SIG-M5 treated with dmso at 0.1 percent for 504 hours (cell line): ENCODE measurements at regions not wholly inside any gene's neighbourhood (a gene's known extent, or its start where the extent isn't known, plus 50 kb on each side); places are given as distances from the start of the nearest gene placed in this dataset.

ENCODE experiments used
- DNase-seq: peaks from one replicate; lab custom pipeline; 2025; ENCODE audit not compliant: unreplicated experiment; lab: John Stamatoyannopoulos, UW

- DNase-seq = no peak
These were observed 2055.2 kb downstream of the MAT2B start for GRCh38 chr5:165560648-165561047.

GRCh38 chr5:165565911-165566310 lies 2060.5 kb downstream of the MAT2B start:
- no peak for DNase-seq

GRCh38 chr5:165569551-165569950 lies 2064.1 kb downstream of the MAT2B start:
- no peak for DNase-seq

- DNase-seq = no peak
These were observed 2068.0 kb downstream of the MAT2B start for GRCh38 chr5:165573445-165573844.

GRCh38 chr5:165574100-165574499 lies 2068.7 kb downstream of the MAT2B start:
- DNase-seq = no peak

- no peak for DNase-seq
These were observed 2071.4 kb downstream of the MAT2B start for GRCh38 chr5:165576678-165577275.

GRCh38 chr5:165579911-165580310 lies 2074.5 kb downstream of the MAT2B start:
- DNase-seq = no peak

- DNase-seq = no peak
These were observed 2089.3 kb downstream of the MAT2B start for GRCh38 chr5:165594693-165595092.

GRCh38 chr5:165602529-165602928 lies 2097.1 kb downstream of the MAT2B start:
- DNase-seq = no peak

GRCh38 chr5:165607026-165607425 lies 2101.6 kb downstream of the MAT2B start:
- no peak for DNase-seq

GRCh38 chr5:165609871-165610270 lies 2104.5 kb downstream of the MAT2B start:
- DNase-seq = no peak

- DNase-seq = peak; percentile 53
These were observed 2111.3 kb downstream of the MAT2B start for GRCh38 chr5:165616490-165617405.

GRCh38 chr5:165617491-165617890 lies 2112.1 kb downstream of the MAT2B start:
- no peak for DNase-seq

- DNase-seq = no peak
These were observed 2115.0 kb downstream of the MAT2B start for GRCh38 chr5:165620394-165620793.

GRCh38 chr5:165622864-165623536 lies 2117.6 kb downstream of the MAT2B start:
- DNase-seq = no peak

- DNase-seq = no peak
These were observed 2118.9 kb downstream of the MAT2B start for GRCh38 chr5:165624166-165624946.

GRCh38 chr5:165626161-165626560 lies 2120.7 kb downstream of the MAT2B start:
- no peak for DNase-seq

GRCh38 chr5:165627548-165628170 lies 2122.2 kb downstream of the MAT2B start:
- DNase-seq = no peak

GRCh38 chr5:165630261-165630778 lies 2124.9 kb downstream of the MAT2B start:
- peak; percentile 69 for DNase-seq

GRCh38 chr5:165631235-165631634 lies 2125.8 kb downstream of the MAT2B start:
- DNase-seq = no peak
